HG03575 (cell line): ENCODE measurements at regions not wholly inside any gene's neighbourhood (a gene's known extent, or its start where the extent isn't known, plus 50 kb on each side); places are given as distances from the start of the nearest gene placed in this dataset.

Experiments used
- ATAC-seq: cut with Tn5 transposase; IDR thresholded peaks from one replicate; pipeline ENCODE4 v1.9.1; 2021; ENCODE audit not compliant: unreplicated experiment, insufficient number of reproducible peaks, low FRiP score; ENCODE audit errors: extremely low read depth

- ATAC-seq, result no peak
Measured at GRCh38 chr4:12978310-12978709, 505.8 kb downstream of the RAB28 start.

- no peak for ATAC-seq
Measured at GRCh38 chr4:12975511-12975910, 508.6 kb downstream of the RAB28 start.

GRCh38 chr4:12973522-12973921 lies 510.6 kb downstream of the RAB28 start:
- ATAC-seq, result no peak

GRCh38 chr4:12968345-12968744 lies 515.8 kb downstream of the RAB28 start:
- ATAC-seq, result no peak

GRCh38 chr4:12966726-12967125 lies 517.4 kb downstream of the RAB28 start:
- ATAC-seq, result no peak

- no peak for ATAC-seq
Measured at GRCh38 chr4:12965334-12965733, 518.8 kb downstream of the RAB28 start.

- no peak for ATAC-seq
Measured at GRCh38 chr4:12963912-12964311, 520.2 kb downstream of the RAB28 start.

GRCh38 chr4:12963291-12963690 lies 520.8 kb downstream of the RAB28 start:
- ATAC-seq, result no peak

- ATAC-seq, result no peak
Measured at GRCh38 chr4:12961713-12962112, 522.4 kb downstream of the RAB28 start.

GRCh38 chr4:12958436-12958835 lies 525.7 kb downstream of the RAB28 start:
- no peak for ATAC-seq

GRCh38 chr4:12957108-12957507 lies 527.0 kb downstream of the RAB28 start:
- no peak for ATAC-seq

- ATAC-seq, result no peak
Measured at GRCh38 chr4:12956026-12956425, 528.1 kb downstream of the RAB28 start.

GRCh38 chr4:12949719-12950490 lies 534.2 kb downstream of the RAB28 start:
- ATAC-seq, result no peak

GRCh38 chr4:12943069-12943468 lies 541.1 kb downstream of the RAB28 start:
- ATAC-seq, result no peak

GRCh38 chr4:12933760-12934221 lies 550.3 kb downstream of the RAB28 start:
- ATAC-seq, result no peak

GRCh38 chr4:12932203-12932788 lies 551.8 kb downstream of the RAB28 start:
- no peak for ATAC-seq

GRCh38 chr4:12929784-12930183 lies 554.4 kb downstream of the RAB28 start:
- no peak for ATAC-seq

- no peak for ATAC-seq
Measured at GRCh38 chr4:12928751-12929150, 555.4 kb downstream of the RAB28 start.

- ATAC-seq, result no peak
Measured at GRCh38 chr4:12926189-12927066, 557.7 kb downstream of the RAB28 start.
